GM12874 (cell line): ENCODE measurements at regions not wholly inside any gene's neighbourhood (a gene's known extent, or its start where the extent isn't known, plus 50 kb on each side); places are given as distances from the start of the nearest gene placed in this dataset.

Source experiments
- TF ChIP-seq, protein P1 (sequence below): IDR thresholded peaks from 2 replicates; pipeline ENCODE4 v1.5.1; 2011; ENCODE audit warnings: low read depth, mild to moderate bottlenecking, control low read depth, low read length, moderate library complexity; ENCODE audit not compliant: insufficient read depth

DNA sequence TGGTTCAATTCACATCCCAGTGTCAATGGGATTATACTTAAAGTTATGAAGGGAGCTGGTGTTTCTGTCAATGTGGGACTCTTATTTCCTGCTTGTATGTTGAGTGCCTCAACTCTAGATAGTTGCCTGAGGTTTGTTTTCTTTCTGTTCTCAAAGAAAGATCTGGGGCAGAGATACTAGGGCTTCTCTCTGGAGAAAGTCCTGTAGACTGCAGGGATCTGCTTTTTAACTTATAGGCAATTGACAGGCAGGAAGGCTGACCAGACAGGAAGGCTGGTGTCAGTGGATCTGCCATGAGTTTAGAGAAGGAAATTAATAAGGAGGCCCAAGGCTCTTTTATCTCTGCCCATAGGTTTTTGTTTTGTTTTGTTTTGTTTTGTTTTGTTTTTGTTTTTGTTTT, 64.0 kb upstream of the PRKX start:
- TF ChIP-seq, protein P1, sequence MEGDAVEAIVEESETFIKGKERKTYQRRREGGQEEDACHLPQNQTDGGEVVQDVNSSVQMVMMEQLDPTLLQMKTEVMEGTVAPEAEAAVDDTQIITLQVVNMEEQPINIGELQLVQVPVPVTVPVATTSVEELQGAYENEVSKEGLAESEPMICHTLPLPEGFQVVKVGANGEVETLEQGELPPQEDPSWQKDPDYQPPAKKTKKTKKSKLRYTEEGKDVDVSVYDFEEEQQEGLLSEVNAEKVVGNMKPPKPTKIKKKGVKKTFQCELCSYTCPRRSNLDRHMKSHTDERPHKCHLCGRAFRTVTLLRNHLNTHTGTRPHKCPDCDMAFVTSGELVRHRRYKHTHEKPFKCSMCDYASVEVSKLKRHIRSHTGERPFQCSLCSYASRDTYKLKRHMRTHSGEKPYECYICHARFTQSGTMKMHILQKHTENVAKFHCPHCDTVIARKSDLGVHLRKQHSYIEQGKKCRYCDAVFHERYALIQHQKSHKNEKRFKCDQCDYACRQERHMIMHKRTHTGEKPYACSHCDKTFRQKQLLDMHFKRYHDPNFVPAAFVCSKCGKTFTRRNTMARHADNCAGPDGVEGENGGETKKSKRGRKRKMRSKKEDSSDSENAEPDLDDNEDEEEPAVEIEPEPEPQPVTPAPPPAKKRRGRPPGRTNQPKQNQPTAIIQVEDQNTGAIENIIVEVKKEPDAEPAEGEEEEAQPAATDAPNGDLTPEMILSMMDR, result no peak

DNA sequence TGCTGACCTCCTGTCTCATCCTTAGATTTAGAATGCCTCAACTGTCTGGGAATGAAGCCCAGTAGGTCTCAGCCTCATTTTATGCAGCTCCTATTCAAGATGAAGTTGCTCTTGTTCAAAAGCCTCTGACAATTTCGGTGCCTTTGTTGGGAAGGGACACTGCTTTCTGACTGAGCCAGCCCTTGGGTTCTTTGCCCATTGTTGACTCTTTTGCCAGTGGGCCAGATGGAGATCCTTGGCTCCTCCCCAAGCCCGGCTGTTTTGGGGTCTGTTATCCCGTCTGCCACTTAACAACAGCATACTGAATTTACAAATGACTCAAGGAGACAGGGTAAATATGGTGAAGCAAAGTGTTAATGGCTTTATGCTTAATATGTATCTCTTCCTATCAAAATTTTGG, 58.3 kb upstream of the PRKX start:
- TF ChIP-seq, protein P1, result no peak

DNA sequence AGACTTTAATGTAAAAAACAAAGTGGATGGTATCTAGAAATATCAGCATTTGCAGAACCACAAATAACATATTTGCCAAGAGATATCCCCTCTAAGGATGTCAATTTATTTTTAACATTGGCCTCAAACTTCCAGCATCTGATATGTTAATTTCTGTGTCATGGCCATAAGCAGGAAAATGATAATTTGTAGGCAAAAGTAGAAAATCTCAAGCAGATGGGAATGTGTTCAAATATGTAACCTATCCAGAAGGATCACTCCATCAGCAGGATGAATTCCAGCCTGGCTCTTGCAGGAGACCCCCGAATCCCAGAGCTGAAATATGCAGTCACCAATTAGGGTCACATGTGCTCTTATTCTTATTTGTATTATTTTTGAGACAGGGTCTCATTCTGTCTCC, 55.4 kb upstream of the PRKX start:
- TF ChIP-seq, protein P1, result no peak
